Activated B cell treated with CpG ODN at 0.5 μM for 24 hours (primary cell): ENCODE measurements at regions not wholly inside any gene's neighbourhood (a gene's known extent, or its start where the extent isn't known, plus 50 kb on each side); places are given as distances from the start of the nearest gene placed in this dataset.

ENCODE experiments used
- ATAC-seq: fragments of 200-7000 bp; cut with Tn5 transposase; one replicate; pipeline ENCODE4 v1.10.0; 2021; ENCODE audit warnings: low read depth, mild to moderate bottlenecking, moderate library complexity
- CTCF ChIA-PET: fragments of 350-600 bp; sonication (Branson Sonifier 250); formaldehyde crosslinking; loops from one replicate; lab custom pipeline; 2021; ENCODE audit warnings: antibody characterized with exemption; lab: Charles Lee
- POLR2A ChIA-PET: fragments of 350-600 bp; sonication (Branson Sonifier 250); formaldehyde crosslinking; loops from one replicate; lab custom pipeline; 2021; ENCODE audit warnings: antibody characterized with exemption; lab: Charles Lee
- DNase-seq: peaks from one replicate; pipeline ENCODE4 v3.0.0; 2022
- H3K27ac Mint-ChIP-seq: one replicate; pipeline ENCODE4 v1.8.0; 2020; ENCODE audit warnings: mixed read lengths
- H3K27me3 Mint-ChIP-seq: one replicate; pipeline ENCODE4 v1.8.0; 2021; ENCODE audit warnings: mixed read lengths
- H3K36me3 Mint-ChIP-seq: one replicate; pipeline ENCODE4 v1.8.0; 2021; ENCODE audit warnings: low read depth, mixed read lengths
- H3K4me1 Mint-ChIP-seq: one replicate; pipeline ENCODE4 v1.8.0; 2021; ENCODE audit warnings: mixed read lengths
- H3K4me3 Mint-ChIP-seq: one replicate; pipeline ENCODE4 v1.8.0; 2020; ENCODE audit warnings: mild to moderate bottlenecking, mixed read lengths
- H3K9me3 Mint-ChIP-seq: one replicate; pipeline ENCODE4 v1.8.0; 2020; ENCODE audit warnings: mixed read lengths
- CTCF ChIP-seq: fragments of 200-600 bp; IDR thresholded peaks from one replicate; pipeline ENCODE4 v1.8.0; 2022; ENCODE audit warnings: antibody characterized with exemption, mild to moderate bottlenecking
- intact Hi-C: fragments of 100-400 bp; cut with micrococcal nuclease; formaldehyde crosslinking; loops from one replicate; pipeline ENCODE4 v1.15.1; 2024

GRCh38 chr20:16104783-16105182 is 468.5 kb downstream of the KIF16B start:
- Mint-ChIP-seq H3K27ac (no peak overlapping the region), H3K27me3 (no peaks in the 10 kb centered on the region), H3K9me3 (peaks cover 4% of the 10 kb centered on the region), H3K4me3 (no peak overlapping the region), H3K4me1 (peaks cover 56% of the 10 kb centered on the region), H3K36me3 (no peaks in the 10 kb centered on the region)
- ChIA-PET CTCF (interaction anchor here (0.5 kb wide), 1 partner anchor 1267 kb away, joined by 3 read pairs; no protein-coding TSS in a partner anchor), POLR2A (no interaction called here)
- TF ChIP-seq CTCF = no peak
- ATAC-seq (no peak), DNase-seq (no peak)
- intact Hi-C loops = loop anchor here (1.0 kb wide), 1 partner anchor 9 kb away; no protein-coding TSS in a partner anchor
